Ishikawa (cell line): ENCODE measurements at regions not wholly inside any gene's neighbourhood (a gene's known extent, or its start where the extent isn't known, plus 50 kb on each side); places are given as distances from the start of the nearest gene placed in this dataset.

Experiments used
- CEBPB ChIP-seq: IDR thresholded peaks from 2 replicates; pipeline ENCODE4 v1.6.1; 2012
- CREB1 ChIP-seq: IDR thresholded peaks from 2 replicates; pipeline ENCODE4 v1.6.1; 2012; ENCODE audit warnings: low read depth
- EGR1 ChIP-seq: IDR thresholded peaks from 2 replicates; pipeline ENCODE4 v1.6.1; 2012
- EP300 ChIP-seq: IDR thresholded peaks from 2 replicates; pipeline ENCODE4 v1.6.1; 2012; ENCODE audit warnings: borderline replicate concordance
- FOXM1 ChIP-seq: IDR thresholded peaks from 2 replicates; pipeline ENCODE4 v1.6.1; 2012; ENCODE audit warnings: low read depth, borderline replicate concordance
- RAD21 ChIP-seq: IDR thresholded peaks from 2 replicates; pipeline ENCODE4 v1.6.1; 2012; ENCODE audit warnings: low read depth
- TAF1 ChIP-seq: IDR thresholded peaks from 2 replicates; pipeline ENCODE4 v1.6.1; 2012; ENCODE audit warnings: low read depth, mild to moderate bottlenecking
- TCF12 ChIP-seq: IDR thresholded peaks from 2 replicates; pipeline ENCODE4 v1.6.1; 2012; ENCODE audit warnings: low read depth
- TEAD4 ChIP-seq: IDR thresholded peaks from 2 replicates; pipeline ENCODE4 v1.6.1; 2012
- YY1 ChIP-seq: IDR thresholded peaks from 2 replicates; pipeline ENCODE4 v1.6.1; 2012; ENCODE audit warnings: low read depth
- TF ChIP-seq, protein P1 (sequence below): IDR thresholded peaks from 2 replicates; pipeline ENCODE4 v1.6.1; 2012
- TF ChIP-seq, protein P2 (sequence below): IDR thresholded peaks from 2 replicates; pipeline ENCODE4 v1.6.1; 2012
- TF ChIP-seq, protein P3 (sequence below): IDR thresholded peaks from 2 replicates; pipeline ENCODE4 v1.6.1; 2012; ENCODE audit warnings: low read depth, mild to moderate bottlenecking

DNA sequence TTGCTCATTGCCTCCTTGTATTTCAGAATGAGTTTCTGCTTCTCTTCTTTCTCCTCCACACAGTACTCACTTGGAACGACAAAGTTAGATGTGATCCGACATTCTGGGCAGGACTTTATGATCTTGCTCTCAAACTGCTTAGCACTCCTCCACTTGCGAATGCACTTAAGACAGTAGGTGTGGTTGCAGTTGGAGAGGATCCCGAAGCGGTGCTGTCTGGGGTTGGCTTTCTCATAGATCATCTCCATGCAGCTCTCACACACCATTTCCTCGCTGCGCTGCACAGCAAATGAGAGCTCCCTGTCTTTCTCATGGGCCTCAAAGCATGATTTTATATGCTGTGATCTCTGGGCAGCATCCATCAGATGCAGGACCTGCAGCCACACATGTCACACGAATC, 245.7 kb downstream of the C12orf50 start:
- TF ChIP-seq TAF1, result no peak
- TF ChIP-seq CEBPB, result no peak
- no peak for TF ChIP-seq FOXM1
- TF ChIP-seq EP300, result no peak
- TF ChIP-seq EGR1, result no peak
- TF ChIP-seq, protein P1, sequence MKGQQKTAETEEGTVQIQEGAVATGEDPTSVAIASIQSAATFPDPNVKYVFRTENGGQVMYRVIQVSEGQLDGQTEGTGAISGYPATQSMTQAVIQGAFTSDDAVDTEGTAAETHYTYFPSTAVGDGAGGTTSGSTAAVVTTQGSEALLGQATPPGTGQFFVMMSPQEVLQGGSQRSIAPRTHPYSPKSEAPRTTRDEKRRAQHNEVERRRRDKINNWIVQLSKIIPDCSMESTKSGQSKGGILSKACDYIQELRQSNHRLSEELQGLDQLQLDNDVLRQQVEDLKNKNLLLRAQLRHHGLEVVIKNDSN, result no peak
- TF ChIP-seq, protein P2, sequence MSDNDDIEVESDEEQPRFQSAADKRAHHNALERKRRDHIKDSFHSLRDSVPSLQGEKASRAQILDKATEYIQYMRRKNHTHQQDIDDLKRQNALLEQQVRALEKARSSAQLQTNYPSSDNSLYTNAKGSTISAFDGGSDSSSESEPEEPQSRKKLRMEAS, result no peak
- TF ChIP-seq, protein P3, sequence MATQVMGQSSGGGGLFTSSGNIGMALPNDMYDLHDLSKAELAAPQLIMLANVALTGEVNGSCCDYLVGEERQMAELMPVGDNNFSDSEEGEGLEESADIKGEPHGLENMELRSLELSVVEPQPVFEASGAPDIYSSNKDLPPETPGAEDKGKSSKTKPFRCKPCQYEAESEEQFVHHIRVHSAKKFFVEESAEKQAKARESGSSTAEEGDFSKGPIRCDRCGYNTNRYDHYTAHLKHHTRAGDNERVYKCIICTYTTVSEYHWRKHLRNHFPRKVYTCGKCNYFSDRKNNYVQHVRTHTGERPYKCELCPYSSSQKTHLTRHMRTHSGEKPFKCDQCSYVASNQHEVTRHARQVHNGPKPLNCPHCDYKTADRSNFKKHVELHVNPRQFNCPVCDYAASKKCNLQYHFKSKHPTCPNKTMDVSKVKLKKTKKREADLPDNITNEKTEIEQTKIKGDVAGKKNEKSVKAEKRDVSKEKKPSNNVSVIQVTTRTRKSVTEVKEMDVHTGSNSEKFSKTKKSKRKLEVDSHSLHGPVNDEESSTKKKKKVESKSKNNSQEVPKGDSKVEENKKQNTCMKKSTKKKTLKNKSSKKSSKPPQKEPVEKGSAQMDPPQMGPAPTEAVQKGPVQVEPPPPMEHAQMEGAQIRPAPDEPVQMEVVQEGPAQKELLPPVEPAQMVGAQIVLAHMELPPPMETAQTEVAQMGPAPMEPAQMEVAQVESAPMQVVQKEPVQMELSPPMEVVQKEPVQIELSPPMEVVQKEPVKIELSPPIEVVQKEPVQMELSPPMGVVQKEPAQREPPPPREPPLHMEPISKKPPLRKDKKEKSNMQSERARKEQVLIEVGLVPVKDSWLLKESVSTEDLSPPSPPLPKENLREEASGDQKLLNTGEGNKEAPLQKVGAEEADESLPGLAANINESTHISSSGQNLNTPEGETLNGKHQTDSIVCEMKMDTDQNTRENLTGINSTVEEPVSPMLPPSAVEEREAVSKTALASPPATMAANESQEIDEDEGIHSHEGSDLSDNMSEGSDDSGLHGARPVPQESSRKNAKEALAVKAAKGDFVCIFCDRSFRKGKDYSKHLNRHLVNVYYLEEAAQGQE, result no peak
- no peak for TF ChIP-seq YY1
- TF ChIP-seq RAD21, result no peak
- TF ChIP-seq CREB1, result no peak
- no peak for TF ChIP-seq TCF12
- no peak for TF ChIP-seq TEAD4
